GM18511 (cell line): ENCODE measurements at regions not wholly inside any gene's neighbourhood (a gene's known extent, or its start where the extent isn't known, plus 50 kb on each side); places are given as distances from the start of the nearest gene placed in this dataset.

Experiments
- ATAC-seq: cut with Tn5 transposase; IDR thresholded peaks from one replicate; pipeline ENCODE4 v1.9.1; 2021; ENCODE audit warnings: mild to moderate bottlenecking, moderate library complexity; ENCODE audit not compliant: unreplicated experiment

GRCh38 chr2:167318581-167318980, 430.3 kb downstream of the XIRP2 start:
- no peak for ATAC-seq

- ATAC-seq, result no peak
These were observed 422.2 kb downstream of the XIRP2 start for GRCh38 chr2:167310442-167310841.
